Kidney epithelial cell (primary cell): ENCODE measurements at regions not wholly inside any gene's neighbourhood (a gene's known extent, or its start where the extent isn't known, plus 50 kb on each side); places are given as distances from the start of the nearest gene placed in this dataset.

Experiments used
- DNase-seq: peaks from one replicate; pipeline ENCODE4 v3.0.0-alpha.2; 2010; ENCODE audit warnings: low read depth
- H3K27me3 ChIP-seq: 2 replicates; pipeline ENCODE4 v1.6.0; 2011; ENCODE audit warnings: low read length; ENCODE audit not compliant: control insufficient read depth, insufficient read depth
- H3K36me3 ChIP-seq: 2 replicates; pipeline ENCODE4 v1.5.1; 2011; ENCODE audit warnings: low read length; ENCODE audit not compliant: control insufficient read depth, insufficient read depth
- H3K4me3 ChIP-seq: 2 replicates; pipeline ENCODE4 v1.5.1; 2011; ENCODE audit warnings: low read depth, mild to moderate bottlenecking, control low read depth, low read length
- TF ChIP-seq, protein P1 (sequence below): IDR thresholded peaks from 2 replicates; pipeline ENCODE4 v1.5.1; 2011; ENCODE audit warnings: mild to moderate bottlenecking, moderate library complexity, low read length, control low read depth, inconsistent platforms; ENCODE audit not compliant: insufficient read depth, poor library complexity, severe bottlenecking

DNA sequence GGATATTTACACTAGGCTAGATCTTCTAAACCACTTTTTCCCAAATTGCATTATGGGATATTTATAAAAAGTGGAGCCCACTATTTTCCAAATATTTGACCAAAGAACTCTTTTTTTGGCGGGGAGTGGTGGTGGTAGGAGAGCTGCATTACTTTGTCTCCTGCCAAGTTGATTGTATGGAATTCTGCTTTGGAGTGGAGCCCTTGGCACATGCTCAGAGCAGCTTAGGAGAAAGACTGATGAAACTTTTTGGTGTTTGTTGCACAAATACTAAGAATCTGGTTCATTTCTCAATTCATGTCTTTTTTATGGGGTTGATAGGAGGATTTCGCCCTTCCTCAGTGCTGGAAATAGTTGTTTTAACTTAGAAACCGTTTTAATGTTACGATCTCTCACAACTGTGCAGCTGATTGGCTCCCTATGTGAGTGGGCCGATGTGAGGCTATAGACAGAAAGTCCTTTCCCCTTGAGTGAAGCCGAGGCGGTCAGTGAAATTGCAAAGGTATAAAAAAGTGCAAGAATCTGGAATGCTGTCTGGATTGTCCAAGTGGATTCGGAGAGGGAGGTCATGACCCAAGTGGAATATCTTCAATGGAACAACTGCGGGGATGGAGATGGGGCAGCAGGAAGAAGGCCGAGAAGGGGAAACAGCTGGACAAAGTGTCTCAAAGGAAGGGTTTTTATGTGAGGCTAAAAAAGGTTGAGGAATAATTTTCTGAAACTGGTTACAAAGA is 415.9 kb downstream of the FGF9 start:
- DNase-seq = no peak
- TF ChIP-seq, protein P1, sequence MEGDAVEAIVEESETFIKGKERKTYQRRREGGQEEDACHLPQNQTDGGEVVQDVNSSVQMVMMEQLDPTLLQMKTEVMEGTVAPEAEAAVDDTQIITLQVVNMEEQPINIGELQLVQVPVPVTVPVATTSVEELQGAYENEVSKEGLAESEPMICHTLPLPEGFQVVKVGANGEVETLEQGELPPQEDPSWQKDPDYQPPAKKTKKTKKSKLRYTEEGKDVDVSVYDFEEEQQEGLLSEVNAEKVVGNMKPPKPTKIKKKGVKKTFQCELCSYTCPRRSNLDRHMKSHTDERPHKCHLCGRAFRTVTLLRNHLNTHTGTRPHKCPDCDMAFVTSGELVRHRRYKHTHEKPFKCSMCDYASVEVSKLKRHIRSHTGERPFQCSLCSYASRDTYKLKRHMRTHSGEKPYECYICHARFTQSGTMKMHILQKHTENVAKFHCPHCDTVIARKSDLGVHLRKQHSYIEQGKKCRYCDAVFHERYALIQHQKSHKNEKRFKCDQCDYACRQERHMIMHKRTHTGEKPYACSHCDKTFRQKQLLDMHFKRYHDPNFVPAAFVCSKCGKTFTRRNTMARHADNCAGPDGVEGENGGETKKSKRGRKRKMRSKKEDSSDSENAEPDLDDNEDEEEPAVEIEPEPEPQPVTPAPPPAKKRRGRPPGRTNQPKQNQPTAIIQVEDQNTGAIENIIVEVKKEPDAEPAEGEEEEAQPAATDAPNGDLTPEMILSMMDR = no peak
- no peaks in the 10 kb centered on the region for H3K27me3 ChIP-seq

DNA sequence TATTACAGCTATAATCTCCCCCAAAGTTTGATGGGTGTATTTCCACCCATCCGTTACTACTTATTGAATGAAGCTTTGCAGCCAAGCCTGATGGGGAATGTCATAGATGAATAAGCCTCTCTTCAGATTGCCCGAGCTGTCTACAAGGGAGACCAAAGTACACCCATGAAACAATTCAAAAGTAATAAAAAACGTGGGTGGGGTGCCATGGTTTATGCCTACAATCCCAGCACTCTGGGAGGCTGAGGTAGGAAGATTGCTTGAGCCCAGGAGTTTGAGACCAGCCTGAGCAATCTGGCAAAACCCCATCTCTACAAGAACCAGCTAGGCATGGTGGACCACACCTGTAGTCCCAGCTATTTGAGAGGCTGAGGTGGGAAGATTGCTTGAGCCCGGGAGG is 419.2 kb downstream of the FGF9 start:
- H3K36me3 ChIP-seq = no peaks in the 10 kb centered on the region
- no peak for DNase-seq
- H3K4me3 ChIP-seq = no peak overlapping the region
- TF ChIP-seq, protein P1 = no peak
- no peaks in the 10 kb centered on the region for H3K27me3 ChIP-seq

More for the DNA sequence above, 415.9 kb downstream of the FGF9 start:
- no peaks in the 10 kb centered on the region for H3K36me3 ChIP-seq
- no peak overlapping the region for H3K4me3 ChIP-seq

DNA sequence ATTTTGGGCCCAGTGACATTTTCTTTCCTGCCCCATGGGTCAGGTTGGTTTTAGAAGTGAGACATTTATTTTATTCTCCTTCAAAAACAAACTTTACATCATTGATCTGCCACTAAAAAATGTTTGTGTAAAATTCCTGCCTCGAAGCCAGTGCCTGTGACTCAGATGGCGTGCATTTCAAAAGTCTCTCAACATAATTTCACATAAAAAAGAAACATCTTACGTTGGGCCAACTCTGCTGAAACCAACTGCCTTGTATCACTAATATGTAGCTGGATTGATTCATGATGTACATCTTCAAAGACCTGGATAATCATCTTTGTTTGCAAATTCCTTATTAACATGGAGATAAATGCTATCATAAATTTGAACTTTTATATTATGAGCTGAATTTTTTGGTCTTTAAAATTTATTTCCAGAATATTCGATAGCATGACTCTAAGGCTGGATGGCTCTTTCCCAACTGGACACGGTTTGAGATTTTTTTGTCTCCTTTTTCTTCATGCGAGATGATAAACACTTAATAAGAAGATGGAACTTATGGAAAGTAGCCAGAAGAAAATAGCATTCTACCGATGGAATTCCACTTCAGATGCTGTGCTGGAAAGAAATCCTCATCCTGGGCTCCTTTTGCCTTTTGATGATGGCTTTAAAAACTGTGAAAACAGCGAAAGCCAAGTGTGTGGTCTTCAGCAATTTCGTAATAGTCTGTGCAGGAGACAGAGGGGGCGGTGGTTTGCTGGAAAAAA is 420.5 kb downstream of the FGF9 start:
- H3K27me3 ChIP-seq = no peaks in the 10 kb centered on the region
- TF ChIP-seq, protein P1 = no peak
- no peak for DNase-seq

DNA sequence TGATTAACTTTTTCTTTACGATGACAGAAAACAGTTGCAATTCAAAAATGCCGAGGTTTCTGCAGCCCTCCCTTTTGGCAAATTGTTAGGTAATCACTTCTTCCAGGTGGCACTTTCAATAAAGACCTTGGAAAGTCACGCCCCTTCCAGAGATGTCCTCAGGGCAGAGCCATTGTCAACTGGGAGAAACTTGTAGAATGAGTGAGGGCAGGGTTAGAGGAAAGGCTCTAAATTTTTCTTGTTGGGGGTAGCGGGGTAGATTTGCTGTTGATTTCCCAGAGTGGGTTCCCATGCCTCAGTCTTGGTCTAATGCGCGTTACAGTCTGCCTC is 421.1 kb downstream of the FGF9 start:
- DNase-seq = no peak
- Histone ChIP-seq H3K36me3 (no peaks in the 10 kb centered on the region), H3K27me3 (no peaks in the 10 kb centered on the region), H3K4me3 (no peak overlapping the region)
- TF ChIP-seq, protein P1 = no peak

More for the DNA sequence above, 420.5 kb downstream of the FGF9 start:
- H3K36me3 ChIP-seq = no peaks in the 10 kb centered on the region
- H3K4me3 ChIP-seq = no peak overlapping the region

DNA sequence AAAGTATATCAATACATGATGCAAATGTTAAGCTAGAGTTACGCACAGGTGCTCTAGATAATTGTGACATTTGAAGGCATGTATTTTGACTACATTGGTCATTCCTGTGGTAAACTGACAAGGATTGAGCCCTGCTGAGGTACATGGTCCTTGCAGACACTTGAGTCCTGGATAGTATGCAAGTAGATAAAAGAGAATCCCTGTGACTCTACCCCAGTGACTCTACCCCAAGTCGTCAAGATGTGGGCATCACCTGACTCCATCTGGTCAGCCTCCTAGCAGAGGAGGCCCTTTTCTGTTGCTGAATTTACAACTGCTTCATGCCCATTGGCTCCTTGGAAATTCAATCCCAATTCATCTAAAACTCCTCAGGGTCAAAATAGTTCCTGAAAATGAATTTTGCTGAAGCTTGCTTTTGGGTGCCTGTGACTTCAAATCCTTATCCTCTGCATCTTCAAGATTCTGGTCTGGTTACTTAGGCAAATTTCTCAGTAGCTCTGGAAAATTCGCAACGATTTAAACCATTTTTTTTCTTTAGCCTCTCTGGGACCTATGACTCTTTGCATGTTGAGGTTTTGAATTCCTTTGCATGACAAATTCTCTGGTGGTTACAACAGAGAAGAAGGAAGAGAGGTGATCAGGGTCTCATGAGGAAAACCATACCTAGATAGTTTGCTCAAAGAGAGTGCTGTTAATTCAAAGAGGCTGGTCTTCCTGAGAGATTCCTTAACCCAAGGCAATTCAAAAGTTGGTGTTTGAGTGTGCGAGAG is 422.1 kb downstream of the FGF9 start:
- Histone ChIP-seq H3K36me3 (no peaks in the 10 kb centered on the region), H3K4me3 (no peak overlapping the region), H3K27me3 (no peaks in the 10 kb centered on the region)
- no peak for DNase-seq
- TF ChIP-seq, protein P1 = no peak
